Neutrophil (primary cell): ENCODE measurements at regions not wholly inside any gene's neighbourhood (a gene's known extent, or its start where the extent isn't known, plus 50 kb on each side); places are given as distances from the start of the nearest gene placed in this dataset.

Experiments
- H3K27ac ChIP-seq: fragments of 200-600 bp; sonication (generic); 2 replicates; pipeline ENCODE4 v1.5.1; 2016; ENCODE audit warnings: mild to moderate bottlenecking, moderate library complexity
- H3K27me3 ChIP-seq: fragments of 200-600 bp; sonication (generic); 2 replicates; pipeline ENCODE4 v1.6.0; 2016; ENCODE audit warnings: mild to moderate bottlenecking
- H3K36me3 ChIP-seq: fragments of 200-600 bp; sonication (generic); 2 replicates; pipeline ENCODE4 v1.5.1; 2017
- H3K4me1 ChIP-seq, 2 experiments: fragments of 200-600 bp in 1 of 2; sonication (generic) in 1 of 2; 1 replicate in 1 of 2; 2 replicates in 1 of 2; pipeline versions ENCODE4 v1.5.1 to v1.6.1; 2013 to 2016; ENCODE audit warnings: low read depth in 1 of 2, low read length in 1 of 2, mild to moderate bottlenecking in 1 of 2, moderate library complexity in 1 of 2; ENCODE audit not compliant: control insufficient read depth in 1 of 2, insufficient read depth in 1 of 2
- H3K4me3 ChIP-seq, 2 experiments: fragments of 200-600 bp in 1 of 2; sonication (generic) in 1 of 2; 1 replicate in 1 of 2; 2 replicates in 1 of 2; pipeline ENCODE4 v1.5.1; 2013 to 2016; ENCODE audit warnings: low read depth in 1 of 2, low read length in 1 of 2, mild to moderate bottlenecking in 1 of 2, moderate library complexity in 1 of 2
- H3K9me3 ChIP-seq: fragments of 200-600 bp; sonication (generic); 2 replicates; pipeline ENCODE4 v1.5.1; 2016
- TF ChIP-seq, protein P1 (sequence below): fragments of 200-600 bp; sonication (generic); IDR thresholded peaks from 2 replicates; pipeline ENCODE4 v1.5.1; 2016; ENCODE audit warnings: antibody characterized with exemption

DNA sequence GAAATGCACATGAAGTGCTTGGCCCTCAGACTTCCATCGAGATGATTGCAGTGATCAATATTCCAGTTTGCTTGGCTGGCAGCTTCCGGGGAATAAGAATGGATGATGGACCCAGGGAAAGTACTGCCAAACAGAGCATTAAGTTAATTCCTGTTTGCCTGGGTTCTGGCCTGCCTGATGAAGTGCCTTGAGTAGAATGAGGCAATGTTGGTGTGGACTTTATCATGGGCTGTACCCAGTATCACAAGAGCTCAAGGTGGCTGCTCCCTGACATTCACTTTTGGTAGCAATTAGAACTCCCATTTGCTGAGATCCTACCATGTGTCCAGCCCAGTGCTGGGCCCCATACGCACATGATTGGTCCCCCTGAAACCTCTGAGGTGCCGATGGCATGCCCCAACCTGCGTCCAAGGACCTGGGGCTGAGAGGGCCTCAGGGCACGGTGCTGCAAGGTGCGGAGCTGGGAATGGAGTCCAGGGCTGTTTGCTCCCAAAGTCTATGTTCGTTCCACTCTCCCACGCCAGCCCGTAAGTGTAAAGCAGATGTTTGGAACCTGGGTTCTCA, 80.7 kb downstream of the SLC25A47 start:
- Histone ChIP-seq H3K27ac (no peak overlapping the region), H3K4me3 (no peak overlapping the region), H3K27me3 (no peaks in the 10 kb centered on the region), H3K36me3 (no peaks in the 10 kb centered on the region), H3K4me1 (peaks cover 69 to 77% of the 10 kb centered on the region in 2 experiments), H3K9me3 (no peaks in the 10 kb centered on the region)
- TF ChIP-seq, protein P1, sequence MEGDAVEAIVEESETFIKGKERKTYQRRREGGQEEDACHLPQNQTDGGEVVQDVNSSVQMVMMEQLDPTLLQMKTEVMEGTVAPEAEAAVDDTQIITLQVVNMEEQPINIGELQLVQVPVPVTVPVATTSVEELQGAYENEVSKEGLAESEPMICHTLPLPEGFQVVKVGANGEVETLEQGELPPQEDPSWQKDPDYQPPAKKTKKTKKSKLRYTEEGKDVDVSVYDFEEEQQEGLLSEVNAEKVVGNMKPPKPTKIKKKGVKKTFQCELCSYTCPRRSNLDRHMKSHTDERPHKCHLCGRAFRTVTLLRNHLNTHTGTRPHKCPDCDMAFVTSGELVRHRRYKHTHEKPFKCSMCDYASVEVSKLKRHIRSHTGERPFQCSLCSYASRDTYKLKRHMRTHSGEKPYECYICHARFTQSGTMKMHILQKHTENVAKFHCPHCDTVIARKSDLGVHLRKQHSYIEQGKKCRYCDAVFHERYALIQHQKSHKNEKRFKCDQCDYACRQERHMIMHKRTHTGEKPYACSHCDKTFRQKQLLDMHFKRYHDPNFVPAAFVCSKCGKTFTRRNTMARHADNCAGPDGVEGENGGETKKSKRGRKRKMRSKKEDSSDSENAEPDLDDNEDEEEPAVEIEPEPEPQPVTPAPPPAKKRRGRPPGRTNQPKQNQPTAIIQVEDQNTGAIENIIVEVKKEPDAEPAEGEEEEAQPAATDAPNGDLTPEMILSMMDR: no peak

DNA sequence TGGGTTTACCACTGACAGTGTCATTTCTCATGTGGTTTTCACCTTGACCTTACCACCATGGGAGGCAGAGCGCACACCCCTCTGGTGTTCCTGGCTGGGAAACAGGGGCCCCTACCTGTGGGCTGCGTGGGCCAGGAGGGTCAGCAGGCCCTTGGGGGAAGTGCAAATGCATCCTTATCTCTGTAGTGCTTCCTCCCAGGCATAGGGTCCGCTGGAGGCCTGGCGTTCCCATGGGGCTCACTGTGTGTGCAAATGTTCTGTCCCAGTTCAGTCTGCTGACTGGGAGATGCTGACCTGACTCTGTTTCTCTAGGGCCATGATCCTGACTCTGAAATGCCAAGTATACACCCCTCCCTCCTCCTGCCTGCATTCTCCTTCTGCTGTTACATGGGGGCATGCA, 81.3 kb downstream of the SLC25A47 start:
- no peaks in the 10 kb centered on the region for H3K27me3 ChIP-seq
- no peaks in the 10 kb centered on the region for H3K9me3 ChIP-seq
- H3K36me3 ChIP-seq: no peaks in the 10 kb centered on the region
- TF ChIP-seq, protein P1: no peak
- no peak overlapping the region for H3K27ac ChIP-seq
- no peak overlapping the region for H3K4me3 ChIP-seq
- peaks cover 69 to 77% of the 10 kb centered on the region in 2 experiments for H3K4me1 ChIP-seq

DNA sequence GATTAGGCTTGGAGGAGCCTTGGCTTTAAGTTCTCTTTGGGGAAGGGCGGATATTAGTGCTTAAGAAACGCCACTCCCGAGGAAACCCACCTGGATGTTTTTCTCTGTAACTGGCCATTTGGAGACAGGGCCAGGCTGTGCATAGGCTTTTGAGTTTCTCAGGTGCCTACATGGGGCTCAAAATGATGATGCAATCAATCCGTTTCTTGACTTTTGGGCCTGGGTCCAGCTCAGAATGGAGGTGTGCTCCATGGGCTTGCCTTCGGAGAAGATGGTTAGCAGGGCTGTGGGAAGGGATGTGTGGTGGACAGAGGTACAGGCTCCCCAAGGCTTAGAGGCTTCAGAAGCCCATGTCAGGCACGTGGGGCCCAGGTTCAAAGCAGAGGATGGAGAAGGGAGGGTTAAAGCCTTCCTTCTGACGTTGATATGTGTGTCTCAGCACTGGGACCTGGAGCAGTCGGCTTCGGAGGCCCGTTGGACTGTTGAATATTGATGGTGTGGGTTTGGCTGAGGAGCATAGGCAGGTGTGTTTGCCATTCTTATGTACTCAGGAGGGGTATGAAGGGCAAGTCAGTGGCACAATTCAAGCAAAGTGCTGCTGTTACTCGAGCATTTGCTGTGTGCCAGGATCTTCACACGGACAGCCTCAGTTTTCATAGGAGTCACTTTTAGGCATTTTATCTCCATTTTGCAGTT, 82.8 kb downstream of the SLC25A47 start:
- TF ChIP-seq, protein P1: no peak
- peaks cover 61 to 69% of the 10 kb centered on the region in 2 experiments for H3K4me1 ChIP-seq
- peak overlapping the region; percentile 76 for H3K27ac ChIP-seq

DNA sequence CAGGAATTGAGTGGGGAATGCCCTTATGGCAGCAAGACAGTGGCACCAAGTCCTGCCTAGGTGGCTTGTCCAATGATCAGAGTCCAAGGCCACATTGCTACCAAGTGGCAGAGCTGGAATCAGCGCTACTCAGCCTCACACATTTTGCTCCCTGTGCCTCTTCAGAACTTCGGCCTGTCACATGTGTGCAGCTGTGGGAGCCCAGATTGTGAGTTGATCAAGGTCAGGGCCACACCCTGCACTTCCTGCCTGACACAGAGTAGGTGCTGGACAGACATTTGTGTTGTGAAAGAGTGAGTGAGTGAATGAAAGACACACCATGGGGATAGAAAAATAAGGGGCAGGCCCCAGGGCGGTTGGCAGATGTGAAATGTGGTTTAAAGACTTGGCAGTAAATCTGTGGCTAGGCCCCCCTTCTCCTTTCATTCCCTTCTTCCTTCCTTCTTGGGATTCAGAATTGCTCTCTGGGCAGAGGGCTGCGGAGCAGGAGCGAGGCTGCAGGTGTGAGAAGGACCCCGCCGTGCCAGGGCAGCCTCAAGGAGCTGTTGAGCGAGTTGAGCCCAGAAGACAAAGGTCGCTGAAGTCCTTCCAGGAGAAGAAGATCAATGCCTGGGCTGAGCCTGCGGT, 83.5 kb downstream of the SLC25A47 start:
- H3K9me3 ChIP-seq: no peaks in the 10 kb centered on the region
- peaks cover 54 to 61% of the 10 kb centered on the region in 2 experiments for H3K4me1 ChIP-seq
- peak overlapping the region in 1 of 2 experiments; percentile 11 for H3K4me3 ChIP-seq
- H3K27me3 ChIP-seq: no peaks in the 10 kb centered on the region
- TF ChIP-seq, protein P1: no peak
- no peaks in the 10 kb centered on the region for H3K36me3 ChIP-seq
- H3K27ac ChIP-seq: peak overlapping the region; percentile 76

More for the DNA sequence above, 82.8 kb downstream of the SLC25A47 start:
- no peaks in the 10 kb centered on the region for H3K9me3 ChIP-seq
- no peaks in the 10 kb centered on the region for H3K27me3 ChIP-seq
- no peaks in the 10 kb centered on the region for H3K36me3 ChIP-seq
- peak overlapping the region in 1 of 2 experiments; percentile 11 for H3K4me3 ChIP-seq

DNA sequence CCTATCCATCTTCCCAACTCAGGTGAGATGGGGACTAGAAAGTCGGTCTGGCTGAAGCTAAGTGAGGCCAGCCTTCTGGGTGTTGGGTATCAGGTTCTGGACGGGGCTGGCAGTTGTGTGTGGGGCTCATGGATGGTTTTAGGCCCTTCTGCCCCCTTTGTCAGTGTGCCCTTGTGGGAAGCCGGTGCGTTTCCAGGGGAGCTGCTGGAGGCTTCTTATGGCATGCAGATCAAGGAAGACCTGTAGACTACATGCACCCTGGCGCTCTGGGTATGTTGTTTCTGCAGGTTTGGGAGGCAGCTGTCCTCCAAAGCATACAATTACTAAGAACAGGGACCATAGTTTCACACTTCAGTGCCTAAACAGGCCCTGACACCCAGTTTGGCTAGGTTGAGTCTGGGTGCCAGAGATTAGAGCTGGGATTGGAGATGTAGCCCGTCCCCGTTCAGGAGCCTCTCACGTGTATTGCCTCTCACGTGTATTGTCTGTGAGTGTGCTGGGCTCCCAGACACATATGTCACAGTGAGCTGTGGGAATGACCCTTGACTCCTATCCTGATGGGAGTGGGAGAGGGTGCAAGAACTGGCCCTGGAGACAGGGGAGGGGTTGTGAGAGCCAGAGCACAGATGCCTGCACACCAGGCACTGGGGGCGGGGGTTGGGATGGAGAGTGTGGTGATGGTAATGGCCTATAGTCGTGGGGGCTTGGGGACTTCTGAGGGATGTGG, 84.4 kb downstream of the SLC25A47 start:
- no peak overlapping the region for H3K4me3 ChIP-seq
- no peaks in the 10 kb centered on the region for H3K27me3 ChIP-seq
- peaks cover 44 to 52% of the 10 kb centered on the region in 2 experiments for H3K4me1 ChIP-seq
- no peaks in the 10 kb centered on the region for H3K36me3 ChIP-seq
- H3K27ac ChIP-seq: peak overlapping the region; percentile 76
- TF ChIP-seq, protein P1: no peak
- H3K9me3 ChIP-seq: no peaks in the 10 kb centered on the region
